SK-N-SH (cell line): ENCODE measurements at regions not wholly inside any gene's neighbourhood (a gene's known extent, or its start where the extent isn't known, plus 50 kb on each side); places are given as distances from the start of the nearest gene placed in this dataset.

Experiments used
- CTCF ChIA-PET: fragments of 300-600, 350-600 bp; formaldehyde crosslinking; extraction: SDS; loops from one replicate; lab custom pipeline; 2021; lab: Yijun Ruan, JAX
- POLR2A ChIA-PET: fragments of 350-600 bp; sonication (Branson Sonifier 250); formaldehyde crosslinking; extraction: SDS; loops from one replicate; lab custom pipeline; 2020; ENCODE audit warnings: antibody characterized with exemption, inconsistent platforms; lab: Yijun Ruan, JAX
- DNase-seq: peaks from one replicate; pipeline ENCODE4 v3.0.0; 2012
- H2AFZ ChIP-seq: fragments of 200-600 bp; sonication (generic); 2 replicates; pipeline ENCODE4 v1.8.1; 2016; ENCODE audit warnings: antibody characterized with exemption, mild to moderate bottlenecking, low read depth
- H3F3A ChIP-seq: fragments of 200-600 bp; sonication (generic); replicated peaks from 2 replicates; pipeline ENCODE3; 2016; ENCODE audit warnings: antibody characterized with exemption, mild to moderate bottlenecking; ENCODE audit not compliant: insufficient read depth
- H3K27ac ChIP-seq, 2 experiments: fragments of 200-500 bp in 1 of 2; fragments of 200-600 bp in 1 of 2; sonication (Bioruptor generic) in 1 of 2; sonication (generic), shearing (Covaris generic) in 1 of 2; 2 replicates each; pipeline versions ENCODE4 v1.5.1 to v1.6.1; 2014 to 2016; ENCODE audit warnings: low read depth in 2 of 2, inconsistent platforms in 1 of 2, low read length in 1 of 2, mild to moderate bottlenecking in 1 of 2, mixed read lengths in 1 of 2
- H3K27me3 ChIP-seq: fragments of 200-600 bp; sonication (generic), shearing (Covaris generic); 2 replicates; pipeline ENCODE4 v1.6.1; 2016; ENCODE audit warnings: mixed run types; ENCODE audit not compliant: insufficient read depth
- H3K36me3 ChIP-seq, 2 experiments: fragments of 200-500 bp in 1 of 2; fragments of 200-600 bp in 1 of 2; sonication (Bioruptor generic) in 1 of 2; sonication (generic) in 1 of 2; replicated peaks in 1 of 2; 2 replicates each; pipeline versions ENCODE3 to v1.5.1; 2014 to 2016; ENCODE audit warnings: low read length in 1 of 2, mild to moderate bottlenecking in 1 of 2; ENCODE audit not compliant: insufficient read depth in 2 of 2, control insufficient read depth in 1 of 2
- H3K4me1 ChIP-seq, 2 experiments: fragments of 200-500 bp in 1 of 2; fragments of 200-600 bp in 1 of 2; sonication (Bioruptor generic) in 1 of 2; sonication (generic), shearing (Covaris generic) in 1 of 2; 2 replicates each; pipeline versions ENCODE4 v1.5.1 to v1.6.1; 2014 to 2016; ENCODE audit warnings: low read depth in 1 of 2, low read length in 1 of 2, mixed run types in 1 of 2; ENCODE audit not compliant: insufficient read depth in 2 of 2, control insufficient read depth in 1 of 2
- H3K4me2 ChIP-seq: fragments of 200-600 bp; sonication (generic), shearing (Covaris generic); 2 replicates; pipeline ENCODE4 v1.6.1; 2017; ENCODE audit warnings: mixed run types
- H3K4me3 ChIP-seq, 2 experiments: fragments of 200-500 bp in 1 of 2; fragments of 200-600 bp in 1 of 2; sonication (Bioruptor generic) in 1 of 2; sonication (generic), shearing (Covaris generic) in 1 of 2; 2 replicates each; pipeline versions ENCODE4 v1.5.1 to v1.8.1; 2014 to 2016; ENCODE audit warnings: low read depth in 2 of 2, inconsistent platforms in 1 of 2, low read length in 1 of 2, mild to moderate bottlenecking in 1 of 2, mixed read lengths in 1 of 2, moderate library complexity in 1 of 2
- H3K79me2 ChIP-seq: fragments of 200-600 bp; sonication (generic); 2 replicates; pipeline ENCODE4 v1.8.1; 2017; ENCODE audit warnings: mild to moderate bottlenecking; ENCODE audit not compliant: insufficient read depth
- H3K9ac ChIP-seq: fragments of 200-600 bp; sonication (generic); 2 replicates; pipeline ENCODE4 v1.6.1; 2017; ENCODE audit warnings: mixed run types
- H3K9me2 ChIP-seq: fragments of 200-600 bp; sonication (generic); 2 replicates; pipeline ENCODE4 v1.6.1; 2017; ENCODE audit warnings: mixed run types
- H3K9me3 ChIP-seq: fragments of 200-600 bp; sonication (generic); 2 replicates; pipeline ENCODE4 v1.6.1; 2017; ENCODE audit warnings: mixed run types, mild to moderate bottlenecking, moderate library complexity
- H4K20me1 ChIP-seq: fragments of 200-600 bp; sonication (generic); 2 replicates; pipeline ENCODE4 v1.6.1; 2017; ENCODE audit warnings: mild to moderate bottlenecking, mixed run types; ENCODE audit not compliant: insufficient read depth
- CHD2 ChIP-seq: fragments of 150-350 bp; IDR thresholded peaks from 2 replicates; pipeline ENCODE4 v1.6.1; 2018; ENCODE audit warnings: low read length; ENCODE audit not compliant: partially characterized antibody
- CTCF ChIP-seq: fragments of 200-600 bp; sonication (generic); IDR thresholded peaks from 2 replicates; pipeline ENCODE4 v1.6.1; 2017; ENCODE audit warnings: antibody characterized with exemption, mild to moderate bottlenecking, moderate library complexity
- ELF1 ChIP-seq: IDR thresholded peaks from 2 replicates; pipeline ENCODE4 v1.4.0; 2012
- FOXJ3 ChIP-seq: sonication (generic); formaldehyde crosslinking; IDR thresholded peaks from 2 replicates; pipeline ENCODE4 v1.5.1; 2020; ENCODE audit warnings: mild to moderate bottlenecking, missing genetic modification reagents
- FOXM1 ChIP-seq: IDR thresholded peaks from 2 replicates; pipeline ENCODE4 v1.4.0; 2012; ENCODE audit warnings: low read depth, mild to moderate bottlenecking
- IRF3 ChIP-seq: fragments of 150-350 bp; IDR thresholded peaks from 2 replicates; pipeline ENCODE4 v1.6.1; 2016; ENCODE audit warnings: mild to moderate bottlenecking, low read depth, low read length
- JUND ChIP-seq: IDR thresholded peaks from 2 replicates; pipeline ENCODE4 v1.4.0; 2012
- MAX ChIP-seq: IDR thresholded peaks from 2 replicates; pipeline ENCODE4 v1.4.0; 2012; ENCODE audit warnings: low read depth
- MXI1 ChIP-seq: IDR thresholded peaks from 2 replicates; pipeline ENCODE4 v1.6.1; 2012; ENCODE audit warnings: mild to moderate bottlenecking, low read depth, low read length, improper control_type of control experiment
- NFIC ChIP-seq: IDR thresholded peaks from 2 replicates; pipeline ENCODE4 v1.4.0; 2012; ENCODE audit warnings: borderline replicate concordance
- NRF1 ChIP-seq: IDR thresholded peaks from 2 replicates; pipeline ENCODE4 v1.6.1; 2012; ENCODE audit warnings: low read depth, mild to moderate bottlenecking, low read length
- PBX3 ChIP-seq: IDR thresholded peaks from 2 replicates; pipeline ENCODE4; 2012
- POLR2AphosphoS5 ChIP-seq: IDR thresholded peaks from 2 replicates; pipeline ENCODE4 v1.6.1; 2012; ENCODE audit warnings: low read depth, low read length
- RAD21 ChIP-seq: IDR thresholded peaks from 2 replicates; pipeline ENCODE4 v1.6.1; 2012; ENCODE audit warnings: mild to moderate bottlenecking, low read length
- RCOR1 ChIP-seq: fragments of 150-350 bp; IDR thresholded peaks from 2 replicates; pipeline ENCODE4 v1.6.1; 2017; ENCODE audit warnings: antibody characterized with exemption, low read length
- RFX5 ChIP-seq: IDR thresholded peaks from 2 replicates; pipeline ENCODE4 v1.6.1; 2012; ENCODE audit warnings: mild to moderate bottlenecking, improper control_type of control experiment, low read length
- SIN3A ChIP-seq: IDR thresholded peaks from 2 replicates; pipeline ENCODE4 v1.6.1; 2012; ENCODE audit warnings: low read depth, mild to moderate bottlenecking, low read length, moderate library complexity, borderline replicate concordance
- TAF1 ChIP-seq: IDR thresholded peaks from 2 replicates; pipeline ENCODE4 v1.6.1; 2012; ENCODE audit warnings: low read depth, mild to moderate bottlenecking, low read length, moderate library complexity, borderline replicate concordance
- TCF12 ChIP-seq: IDR thresholded peaks from 2 replicates; pipeline ENCODE4 v1.4.0; 2012
- USF1 ChIP-seq: IDR thresholded peaks from 2 replicates; pipeline ENCODE4 v1.4.0; 2012; ENCODE audit warnings: low read depth, borderline replicate concordance
- YY1 ChIP-seq: IDR thresholded peaks from 2 replicates; pipeline ENCODE4 v1.4.0; 2012; ENCODE audit warnings: low read depth, mild to moderate bottlenecking
- ZBTB33 ChIP-seq: IDR thresholded peaks from 2 replicates; pipeline ENCODE4 v1.4.0; 2012; ENCODE audit warnings: low read depth, borderline replicate concordance
- WGBS: methylation state at CpG from one replicate; pipeline ENCODE4 v1.1.6; 2017; ENCODE audit warnings: low lambda C conversion rate; 5-methylcytosine and 5-hydroxymethylcytosine counted together

- 20% methylated on average over 1 of the region's 1 CpG for WGBS
- TF ChIP-seq SIN3A: no peak
- no peak for TF ChIP-seq NRF1
- no peak for TF ChIP-seq RAD21
- TF ChIP-seq RFX5: no peak
- no peak for TF ChIP-seq TAF1
- TF ChIP-seq JUND: no peak
- no peak for TF ChIP-seq FOXJ3
- no peak for TF ChIP-seq POLR2AphosphoS5
- no peak for TF ChIP-seq MAX
- no peak for TF ChIP-seq NFIC
These were observed 71.6 kb upstream of the CELF2 start for GRCh38 chr10:10946081-10946480.

GRCh38 chr10:10946801-10947200 is 70.9 kb upstream of the CELF2 start:
- TF ChIP-seq RFX5: no peak
- TF ChIP-seq YY1: no peak
- TF ChIP-seq FOXJ3: no peak
- no peak for TF ChIP-seq MXI1
- TF ChIP-seq ELF1: no peak
- TF ChIP-seq IRF3: no peak
- TF ChIP-seq RCOR1: no peak
- no peak for TF ChIP-seq USF1
- no peak for TF ChIP-seq JUND
- TF ChIP-seq CTCF: no peak
- TF ChIP-seq PBX3: no peak
- no peak for TF ChIP-seq RAD21
- no peak for TF ChIP-seq ZBTB33
- TF ChIP-seq NFIC: no peak
- no peak for TF ChIP-seq TCF12
- no peak for TF ChIP-seq FOXM1
- TF ChIP-seq CHD2: no peak
- TF ChIP-seq, all 33 proteins: peak for 0
- WGBS: 3% methylated on average over 4 of the region's 4 CpGs

More at GRCh38 chr10:10946081-10946480, 71.6 kb upstream of the CELF2 start:
- Histone ChIP-seq H3K4me1 (no peaks in the 10 kb centered on the region), H3K27ac (no peak overlapping the region), H3K36me3 (no peaks in the 10 kb centered on the region), H4K20me1 (no peaks in the 10 kb centered on the region), H3F3A (no peaks in the 10 kb centered on the region), H3K9me2 (no peaks in the 10 kb centered on the region), H3K9me3 (0 out of 2 replicates have a peak, but pooled peaks cover 7% of the 10 kb centered on the region), H2AFZ (no peak overlapping the region), H3K4me3 (no peak overlapping the region), H3K79me2 (no peaks in the 10 kb centered on the region), H3K27me3 (no peaks in the 10 kb centered on the region), H3K9ac (no peak overlapping the region), H3K4me2 (no peak overlapping the region)
- DNase-seq: no peak
- POLR2A ChIA-PET: no interaction called here
- CTCF ChIA-PET: no interaction called here

More at GRCh38 chr10:10946801-10947200, 70.9 kb upstream of the CELF2 start:
- no peak overlapping the region for H3K9ac ChIP-seq
- H3K36me3 ChIP-seq: no peaks in the 10 kb centered on the region
- H3K4me1 ChIP-seq: no peaks in the 10 kb centered on the region
- no peaks in the 10 kb centered on the region for H4K20me1 ChIP-seq
- H3K4me2 ChIP-seq: no peak overlapping the region
- CTCF ChIA-PET: no interaction called here
- H3K27me3 ChIP-seq: no peaks in the 10 kb centered on the region
- H3K4me3 ChIP-seq: no peak overlapping the region
- 0 out of 2 replicates have a peak, but pooled peaks cover 7% of the 10 kb centered on the region for H3K9me3 ChIP-seq
- no peaks in the 10 kb centered on the region for H3F3A ChIP-seq
- no peak overlapping the region for H3K27ac ChIP-seq
- H3K9me2 ChIP-seq: no peaks in the 10 kb centered on the region
- DNase-seq: no peak
- H2AFZ ChIP-seq: no peak overlapping the region
- POLR2A ChIA-PET: no interaction called here
- H3K79me2 ChIP-seq: no peaks in the 10 kb centered on the region
